ENCODE measurements at regions not wholly inside any gene's neighbourhood (a gene's known extent, or its start where the extent isn't known, plus 50 kb on each side); places are given as distances from the start of the nearest gene placed in this dataset.

DNA sequence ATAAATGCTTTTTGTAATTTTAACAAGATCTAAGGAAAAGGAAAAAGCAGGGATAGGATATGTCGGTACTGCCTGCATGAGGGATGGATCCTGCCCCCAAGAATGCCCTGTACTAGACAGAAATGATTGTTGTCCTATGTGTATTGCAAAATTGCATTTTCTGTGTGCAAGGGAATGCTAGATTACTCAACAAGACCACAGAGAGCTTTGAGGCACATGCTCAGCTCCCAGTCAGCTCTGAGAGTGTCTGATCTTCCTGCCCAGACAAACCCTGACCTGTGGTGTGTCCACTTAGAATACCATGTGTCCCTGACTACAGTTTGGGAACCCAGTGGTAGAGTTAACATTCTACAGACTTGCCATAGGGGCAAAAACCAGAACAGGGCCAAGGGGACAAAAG lies 129.2 kb upstream of the PAK3 start:
- Histone ChIP-seq H3K9me3 (ENCODE audit: severe bottlenecking) (no peaks in the 10 kb centered on the region), H3K36me3 (ENCODE audit: low read depth) (no peaks in the 10 kb centered on the region), H3K27ac (ENCODE audit: poor library complexity, severe bottlenecking) (no peak overlapping the region), H3K4me3 (ENCODE audit: severe bottlenecking) (no peak overlapping the region), H3K4me1 (ENCODE audit: insufficient read depth, poor library complexity, severe bottlenecking) (no peaks in the 10 kb centered on the region), H3K27me3 (ENCODE audit: insufficient read depth, poor library complexity, severe bottlenecking) (no peaks in the 10 kb centered on the region)
- TF ChIP-seq, protein P1, sequence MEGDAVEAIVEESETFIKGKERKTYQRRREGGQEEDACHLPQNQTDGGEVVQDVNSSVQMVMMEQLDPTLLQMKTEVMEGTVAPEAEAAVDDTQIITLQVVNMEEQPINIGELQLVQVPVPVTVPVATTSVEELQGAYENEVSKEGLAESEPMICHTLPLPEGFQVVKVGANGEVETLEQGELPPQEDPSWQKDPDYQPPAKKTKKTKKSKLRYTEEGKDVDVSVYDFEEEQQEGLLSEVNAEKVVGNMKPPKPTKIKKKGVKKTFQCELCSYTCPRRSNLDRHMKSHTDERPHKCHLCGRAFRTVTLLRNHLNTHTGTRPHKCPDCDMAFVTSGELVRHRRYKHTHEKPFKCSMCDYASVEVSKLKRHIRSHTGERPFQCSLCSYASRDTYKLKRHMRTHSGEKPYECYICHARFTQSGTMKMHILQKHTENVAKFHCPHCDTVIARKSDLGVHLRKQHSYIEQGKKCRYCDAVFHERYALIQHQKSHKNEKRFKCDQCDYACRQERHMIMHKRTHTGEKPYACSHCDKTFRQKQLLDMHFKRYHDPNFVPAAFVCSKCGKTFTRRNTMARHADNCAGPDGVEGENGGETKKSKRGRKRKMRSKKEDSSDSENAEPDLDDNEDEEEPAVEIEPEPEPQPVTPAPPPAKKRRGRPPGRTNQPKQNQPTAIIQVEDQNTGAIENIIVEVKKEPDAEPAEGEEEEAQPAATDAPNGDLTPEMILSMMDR (IDR thresholded peaks at IDR 0.05; ENCODE audit: poor library complexity, severe bottlenecking), result no peak
- ATAC-seq (ENCODE audit: low read depth) (no peak), DNase-seq (ENCODE audit: low spot score) (no peak)

DNA sequence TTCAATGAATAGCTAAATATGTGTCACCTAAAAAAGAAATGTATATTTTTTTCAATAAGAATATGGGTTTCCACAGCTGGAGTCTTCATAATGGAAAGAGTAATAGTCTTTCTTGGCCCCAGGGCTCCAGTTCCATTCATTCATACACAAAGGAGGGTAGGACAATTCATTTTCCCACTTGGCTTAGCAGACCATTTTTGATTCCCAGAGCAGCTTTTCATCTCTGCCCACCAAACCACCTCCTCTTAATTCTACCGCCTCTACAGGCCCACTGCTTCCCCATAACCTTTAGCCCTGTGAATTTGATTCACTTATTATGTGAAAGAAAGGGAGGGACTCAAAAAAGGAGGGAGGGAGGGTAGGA lies 129.9 kb upstream of the PAK3 start:
- H3K4me3 ChIP-seq (ENCODE audit: severe bottlenecking), result no peak overlapping the region
- TF ChIP-seq, protein P1 (IDR thresholded peaks at IDR 0.05; ENCODE audit: poor library complexity, severe bottlenecking), result no peak
- ATAC-seq (ENCODE audit: low read depth), result no peak

DNA sequence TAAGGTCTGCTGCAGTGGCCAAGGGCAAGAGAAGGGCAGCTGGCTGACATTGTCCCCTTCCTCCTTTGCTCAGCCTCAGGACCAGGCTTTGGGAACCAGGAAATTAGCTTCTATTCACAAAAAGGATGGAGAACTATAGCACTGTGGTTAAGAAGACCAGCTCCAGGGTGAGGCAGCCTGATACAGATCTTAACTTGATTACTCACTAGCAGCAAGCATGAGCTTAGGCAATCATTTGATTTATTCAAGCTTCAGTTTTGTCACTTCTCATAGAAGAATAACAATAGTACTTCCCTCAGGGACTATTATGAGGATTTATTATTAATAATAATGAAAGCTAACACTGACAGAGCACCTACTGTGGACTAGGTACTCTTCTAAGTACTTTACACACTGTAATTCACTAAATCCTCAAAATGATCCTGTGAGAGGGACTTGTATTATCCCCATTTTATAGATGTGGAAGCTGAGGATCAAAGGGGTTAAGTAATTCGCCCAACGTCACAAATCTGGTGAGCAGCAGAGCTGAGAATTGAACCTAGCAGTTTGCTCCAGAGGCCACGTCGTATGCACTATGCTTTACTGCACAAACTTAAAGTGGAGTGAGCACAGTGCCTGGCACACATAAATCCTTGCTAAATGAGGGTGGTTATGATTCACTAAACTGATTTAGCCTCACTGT lies 130.4 kb upstream of the PAK3 start:
- Histone ChIP-seq H3K27ac (ENCODE audit: poor library complexity, severe bottlenecking) (no peak overlapping the region), H3K4me1 (ENCODE audit: insufficient read depth, poor library complexity, severe bottlenecking) (no peaks in the 10 kb centered on the region), H3K4me3 (ENCODE audit: severe bottlenecking) (no peak overlapping the region), H3K27me3 (ENCODE audit: insufficient read depth, poor library complexity, severe bottlenecking) (no peaks in the 10 kb centered on the region), H3K9me3 (ENCODE audit: severe bottlenecking) (no peaks in the 10 kb centered on the region), H3K36me3 (ENCODE audit: low read depth) (no peaks in the 10 kb centered on the region)
- TF ChIP-seq, protein P1 (IDR thresholded peaks at IDR 0.05; ENCODE audit: poor library complexity, severe bottlenecking), result no peak
- no peak for ATAC-seq (ENCODE audit: low read depth)
- no peak for DNase-seq (ENCODE audit: low spot score)

More for the DNA sequence above, 129.9 kb upstream of the PAK3 start:
- H3K4me1 ChIP-seq (ENCODE audit: insufficient read depth, poor library complexity, severe bottlenecking), result no peaks in the 10 kb centered on the region
- H3K27ac ChIP-seq (ENCODE audit: poor library complexity, severe bottlenecking), result no peak overlapping the region
- no peaks in the 10 kb centered on the region for H3K27me3 ChIP-seq (ENCODE audit: insufficient read depth, poor library complexity, severe bottlenecking)
- no peak for DNase-seq (ENCODE audit: low spot score)
- no peaks in the 10 kb centered on the region for H3K9me3 ChIP-seq (ENCODE audit: severe bottlenecking)
- H3K36me3 ChIP-seq (ENCODE audit: low read depth), result no peaks in the 10 kb centered on the region

DNA sequence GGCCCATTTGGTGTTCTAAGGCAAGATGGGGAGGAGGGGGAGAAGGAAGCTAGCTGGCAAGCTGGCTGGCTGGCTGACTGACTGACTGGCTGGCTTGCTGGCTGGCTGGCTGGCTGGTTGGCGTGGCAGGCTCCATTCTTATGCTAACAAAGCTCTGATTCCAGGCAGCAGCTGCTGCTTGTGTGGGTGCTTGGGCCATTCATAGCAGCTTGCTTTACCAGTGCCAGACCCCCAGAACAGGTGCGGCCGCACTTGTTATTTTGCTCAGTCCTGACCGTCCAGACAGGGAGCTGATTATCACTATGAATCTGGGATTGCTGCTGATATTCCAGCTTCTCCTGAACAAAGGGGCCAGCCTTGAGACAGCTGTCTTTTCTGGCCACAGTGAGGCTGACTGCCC lies 131.2 kb upstream of the PAK3 start:
- TF ChIP-seq, protein P1 (IDR thresholded peaks at IDR 0.05; ENCODE audit: poor library complexity, severe bottlenecking), result no peak
- H3K36me3 ChIP-seq (ENCODE audit: low read depth), result no peaks in the 10 kb centered on the region
- DNase-seq (ENCODE audit: low spot score) (no peak), ATAC-seq (ENCODE audit: low read depth) (no peak)
- H3K4me1 ChIP-seq (ENCODE audit: insufficient read depth, poor library complexity, severe bottlenecking), result no peaks in the 10 kb centered on the region
- H3K9me3 ChIP-seq (ENCODE audit: severe bottlenecking), result no peaks in the 10 kb centered on the region
- no peaks in the 10 kb centered on the region for H3K27me3 ChIP-seq (ENCODE audit: insufficient read depth, poor library complexity, severe bottlenecking)
- no peak overlapping the region for H3K4me3 ChIP-seq (ENCODE audit: severe bottlenecking)
- H3K27ac ChIP-seq (ENCODE audit: poor library complexity, severe bottlenecking), result no peak overlapping the region

DNA sequence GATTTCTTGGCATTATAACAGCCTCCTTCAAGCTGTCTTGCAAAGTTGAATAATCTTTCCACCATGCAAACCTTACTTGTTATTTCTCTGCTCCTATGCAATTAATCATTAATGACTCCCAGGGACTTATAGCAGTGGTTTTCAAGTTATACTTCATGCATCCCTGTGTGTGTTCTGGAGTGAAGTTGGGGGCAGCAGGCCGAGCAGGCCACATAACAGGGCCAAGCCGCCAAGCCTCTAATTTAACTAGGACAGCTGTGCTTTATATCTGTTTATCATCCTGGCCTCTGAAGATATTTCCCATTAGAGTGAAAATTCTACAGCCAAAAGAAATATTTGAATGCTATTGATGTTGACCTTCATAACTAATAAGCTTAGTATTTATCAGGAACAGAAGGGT lies 133.5 kb upstream of the PAK3 start:
- ATAC-seq (ENCODE audit: low read depth), result no peak
- no peaks in the 10 kb centered on the region for H3K36me3 ChIP-seq (ENCODE audit: low read depth)
- H3K4me1 ChIP-seq (ENCODE audit: insufficient read depth, poor library complexity, severe bottlenecking), result no peaks in the 10 kb centered on the region
- H3K27me3 ChIP-seq (ENCODE audit: insufficient read depth, poor library complexity, severe bottlenecking), result no peaks in the 10 kb centered on the region
- no peak overlapping the region for H3K4me3 ChIP-seq (ENCODE audit: severe bottlenecking)
- no peak for DNase-seq (ENCODE audit: low spot score)
- H3K9me3 ChIP-seq (ENCODE audit: severe bottlenecking), result no peaks in the 10 kb centered on the region
- no peak overlapping the region for H3K27ac ChIP-seq (ENCODE audit: poor library complexity, severe bottlenecking)
- TF ChIP-seq, protein P1 (IDR thresholded peaks at IDR 0.05; ENCODE audit: poor library complexity, severe bottlenecking), result no peak

All from RWPE2 (cell line).